NT2/D1 (cell line): ENCODE measurements at regions not wholly inside any gene's neighbourhood (a gene's known extent, or its start where the extent isn't known, plus 50 kb on each side); places are given as distances from the start of the nearest gene placed in this dataset.

Experiments used
- DNase-seq: peaks from one replicate; pipeline ENCODE4 v3.0.0-alpha.2; 2011; ENCODE audit warnings: low read depth, low spot score
- H3K27me3 ChIP-seq: 2 replicates; pipeline ENCODE4 v1.6.0; 2011; ENCODE audit warnings: mild to moderate bottlenecking; ENCODE audit not compliant: insufficient read length, insufficient read depth
- H3K36me3 ChIP-seq: 2 replicates; pipeline ENCODE4 v1.6.1; 2011; ENCODE audit warnings: mild to moderate bottlenecking, low read length, mixed read lengths; ENCODE audit not compliant: insufficient read depth, insufficient read length
- H3K4me1 ChIP-seq: 2 replicates; pipeline ENCODE4 v1.5.1; 2011; ENCODE audit not compliant: insufficient read depth, insufficient read length
- H3K4me3 ChIP-seq: 2 replicates; pipeline ENCODE4 v1.5.1; 2011; ENCODE audit warnings: low read depth; ENCODE audit not compliant: insufficient read length
- H3K9ac ChIP-seq: 2 replicates; pipeline ENCODE4 v1.6.0; 2011; ENCODE audit warnings: low read depth; ENCODE audit not compliant: insufficient read length
- H3K9me3 ChIP-seq: 2 replicates; pipeline ENCODE4 v1.5.1; 2011; ENCODE audit warnings: mild to moderate bottlenecking, low read length; ENCODE audit not compliant: insufficient read depth
- SUZ12 ChIP-seq: IDR thresholded peaks from 2 replicates; pipeline ENCODE4 v1.6.1; 2011; ENCODE audit not compliant: insufficient read length, insufficient read depth; ENCODE audit errors: extremely low read depth
- YY1 ChIP-seq: IDR thresholded peaks from 2 replicates; pipeline ENCODE4 v1.6.1; 2011; ENCODE audit not compliant: insufficient read length, insufficient read depth
- ZNF274 ChIP-seq: IDR thresholded peaks from 2 replicates; pipeline ENCODE4 v1.6.1; 2011; ENCODE audit warnings: mild to moderate bottlenecking, low read depth, low read length

GRCh38 chr7:42605406-42606192, 306.3 kb downstream of the C7orf25 start:
- H3K27me3 ChIP-seq: no peaks in the 10 kb centered on the region
- H3K9me3 ChIP-seq: no peaks in the 10 kb centered on the region
- no peaks in the 10 kb centered on the region for H3K36me3 ChIP-seq
- H3K9ac ChIP-seq: no peak overlapping the region
- DNase-seq: no peak
- H3K4me1 ChIP-seq: peaks cover 2% of the 10 kb centered on the region
- no peak for TF ChIP-seq ZNF274
- no peak for TF ChIP-seq YY1
- TF ChIP-seq SUZ12: no peak
- no peak overlapping the region for H3K4me3 ChIP-seq

- Histone ChIP-seq H3K4me1 (peaks cover 2% of the 10 kb centered on the region), H3K27me3 (no peaks in the 10 kb centered on the region), H3K36me3 (no peaks in the 10 kb centered on the region), H3K9me3 (no peaks in the 10 kb centered on the region), H3K4me3 (no peak overlapping the region), H3K9ac (no peak overlapping the region)
- TF ChIP-seq YY1: no peak
- no peak for TF ChIP-seq SUZ12
- no peak for TF ChIP-seq ZNF274
- no peak for DNase-seq
Observed at GRCh38 chr7:42603496-42603895, 308.4 kb downstream of the C7orf25 start.

- H3K4me3 ChIP-seq: no peak overlapping the region
- no peak for TF ChIP-seq SUZ12
- no peak for TF ChIP-seq ZNF274
- TF ChIP-seq YY1: no peak
- H3K9ac ChIP-seq: no peak overlapping the region
- no peak for DNase-seq
- H3K9me3 ChIP-seq: peaks cover 10% of the 10 kb centered on the region; the same call in 1 of the 2 replicates
- no peaks in the 10 kb centered on the region for H3K27me3 ChIP-seq
- no peaks in the 10 kb centered on the region for H3K4me1 ChIP-seq
- no peaks in the 10 kb centered on the region for H3K36me3 ChIP-seq
Observed at GRCh38 chr7:42597300-42597699, 314.6 kb downstream of the C7orf25 start.

- no peak for DNase-seq
- no peak overlapping the region for H3K4me3 ChIP-seq
- no peaks in the 10 kb centered on the region for H3K27me3 ChIP-seq
Observed at GRCh38 chr7:42596737-42597136, 315.1 kb downstream of the C7orf25 start.

GRCh38 chr7:42593860-42594259, 318.0 kb downstream of the C7orf25 start:
- DNase-seq: no peak
- H3K9me3 ChIP-seq: peaks cover 14% of the 10 kb centered on the region; the same call in 1 of the 2 replicates
- no peak overlapping the region for H3K4me3 ChIP-seq
- H3K36me3 ChIP-seq: no peaks in the 10 kb centered on the region
- TF ChIP-seq ZNF274: no peak
- no peak for TF ChIP-seq SUZ12
- TF ChIP-seq YY1: no peak
- no peaks in the 10 kb centered on the region for H3K4me1 ChIP-seq
- H3K9ac ChIP-seq: no peak overlapping the region
- no peaks in the 10 kb centered on the region for H3K27me3 ChIP-seq

More at GRCh38 chr7:42596737-42597136, 315.1 kb downstream of the C7orf25 start:
- Histone ChIP-seq H3K4me1 (no peaks in the 10 kb centered on the region), H3K9ac (no peak overlapping the region), H3K9me3 (peaks cover 14% of the 10 kb centered on the region; the same call in 1 of the 2 replicates), H3K36me3 (no peaks in the 10 kb centered on the region)
- TF ChIP-seq ZNF274: no peak
- no peak for TF ChIP-seq SUZ12
- no peak for TF ChIP-seq YY1

GRCh38 chr7:42590771-42591310, 321.0 kb downstream of the C7orf25 start:
- no peak for TF ChIP-seq ZNF274
- TF ChIP-seq YY1: no peak
- no peak for TF ChIP-seq SUZ12
- Histone ChIP-seq H3K4me1 (no peaks in the 10 kb centered on the region), H3K27me3 (no peaks in the 10 kb centered on the region), H3K4me3 (no peak overlapping the region), H3K9me3 (peaks cover 25% of the 10 kb centered on the region; the same call in 1 of the 2 replicates), H3K36me3 (no peaks in the 10 kb centered on the region), H3K9ac (no peak overlapping the region)
- no peak for DNase-seq

- no peak overlapping the region for H3K9ac ChIP-seq
- DNase-seq: no peak
- H3K36me3 ChIP-seq: no peaks in the 10 kb centered on the region
- no peak overlapping the region for H3K4me3 ChIP-seq
- peaks cover 29% of the 10 kb centered on the region; the same call in 1 of the 2 replicates for H3K9me3 ChIP-seq
- TF ChIP-seq SUZ12 (no peak), ZNF274 (no peak), YY1 (no peak)
- H3K4me1 ChIP-seq: no peaks in the 10 kb centered on the region
- H3K27me3 ChIP-seq: no peaks in the 10 kb centered on the region
Observed at GRCh38 chr7:42588876-42589275, 323.0 kb downstream of the C7orf25 start.

- Histone ChIP-seq H3K9me3 (peaks cover 24% of the 10 kb centered on the region; the same call in 1 of the 2 replicates), H3K27me3 (no peaks in the 10 kb centered on the region), H3K4me1 (no peaks in the 10 kb centered on the region), H3K36me3 (no peaks in the 10 kb centered on the region), H3K4me3 (no peak overlapping the region), H3K9ac (no peak overlapping the region)
- no peak for DNase-seq
- TF ChIP-seq SUZ12: no peak
- no peak for TF ChIP-seq ZNF274
- TF ChIP-seq YY1: no peak
Observed at GRCh38 chr7:42587806-42588205, 324.1 kb downstream of the C7orf25 start.
